ENCODE measurements at regions not wholly inside any gene's neighbourhood (a gene's known extent, or its start where the extent isn't known, plus 50 kb on each side); places are given as distances from the start of the nearest gene placed in this dataset.

DNA sequence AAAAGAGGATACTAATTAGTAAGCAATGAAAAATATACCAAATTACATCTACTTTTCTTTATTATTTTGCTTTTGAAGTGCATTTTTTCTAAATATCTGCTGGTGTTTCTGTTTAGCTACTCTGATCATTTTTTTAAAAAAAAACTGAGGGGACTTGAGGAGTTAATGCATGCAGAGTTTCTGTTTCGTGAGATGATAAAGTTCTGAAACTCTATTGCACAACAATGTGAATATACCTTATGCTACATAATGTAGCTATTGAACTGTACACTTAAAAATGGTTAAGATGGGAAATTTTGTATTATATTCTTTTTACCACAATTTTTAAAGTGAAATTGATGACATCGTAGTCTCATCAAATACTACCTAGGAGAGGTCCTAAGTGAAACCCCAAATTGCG lies 288.3 kb upstream of the NR4A3 start:
- TF ChIP-seq FOXC1 (CRISPR knock-in tag; IDR thresholded peaks at IDR 0.05; ENCODE audit: borderline replicate concordance) (no peak), CREM (IDR thresholded peaks at IDR 0.05) (no peak), CREM (CRISPR knock-in tag; IDR thresholded peaks at IDR 0.05) (no peak)
- TF ChIP-seq, protein P1, sequence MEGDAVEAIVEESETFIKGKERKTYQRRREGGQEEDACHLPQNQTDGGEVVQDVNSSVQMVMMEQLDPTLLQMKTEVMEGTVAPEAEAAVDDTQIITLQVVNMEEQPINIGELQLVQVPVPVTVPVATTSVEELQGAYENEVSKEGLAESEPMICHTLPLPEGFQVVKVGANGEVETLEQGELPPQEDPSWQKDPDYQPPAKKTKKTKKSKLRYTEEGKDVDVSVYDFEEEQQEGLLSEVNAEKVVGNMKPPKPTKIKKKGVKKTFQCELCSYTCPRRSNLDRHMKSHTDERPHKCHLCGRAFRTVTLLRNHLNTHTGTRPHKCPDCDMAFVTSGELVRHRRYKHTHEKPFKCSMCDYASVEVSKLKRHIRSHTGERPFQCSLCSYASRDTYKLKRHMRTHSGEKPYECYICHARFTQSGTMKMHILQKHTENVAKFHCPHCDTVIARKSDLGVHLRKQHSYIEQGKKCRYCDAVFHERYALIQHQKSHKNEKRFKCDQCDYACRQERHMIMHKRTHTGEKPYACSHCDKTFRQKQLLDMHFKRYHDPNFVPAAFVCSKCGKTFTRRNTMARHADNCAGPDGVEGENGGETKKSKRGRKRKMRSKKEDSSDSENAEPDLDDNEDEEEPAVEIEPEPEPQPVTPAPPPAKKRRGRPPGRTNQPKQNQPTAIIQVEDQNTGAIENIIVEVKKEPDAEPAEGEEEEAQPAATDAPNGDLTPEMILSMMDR (CRISPR knock-in tag; IDR thresholded peaks at IDR 0.05) = no peak
- TF ChIP-seq, protein P2, sequence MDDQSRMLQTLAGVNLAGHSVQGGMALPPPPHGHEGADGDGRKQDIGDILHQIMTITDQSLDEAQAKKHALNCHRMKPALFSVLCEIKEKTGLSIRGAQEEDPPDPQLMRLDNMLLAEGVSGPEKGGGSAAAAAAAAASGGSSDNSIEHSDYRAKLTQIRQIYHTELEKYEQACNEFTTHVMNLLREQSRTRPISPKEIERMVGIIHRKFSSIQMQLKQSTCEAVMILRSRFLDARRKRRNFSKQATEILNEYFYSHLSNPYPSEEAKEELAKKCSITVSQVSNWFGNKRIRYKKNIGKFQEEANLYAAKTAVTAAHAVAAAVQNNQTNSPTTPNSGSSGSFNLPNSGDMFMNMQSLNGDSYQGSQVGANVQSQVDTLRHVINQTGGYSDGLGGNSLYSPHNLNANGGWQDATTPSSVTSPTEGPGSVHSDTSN (CRISPR knock-in tag; IDR thresholded peaks at IDR 0.05; ENCODE audit: borderline replicate concordance) = no peak
